SW 1271 (cell line): ENCODE measurements at regions not wholly inside any gene's neighbourhood (a gene's known extent, or its start where the extent isn't known, plus 50 kb on each side); places are given as distances from the start of the nearest gene placed in this dataset.
"Not testable (repeated sequence)": the region's sequence is repeated elsewhere in the genome, so short reads cannot be mapped to it uniquely, and the experiment has no call there.

Source experiments
- DNase-seq, 2 experiments: peaks; one replicate each; lab custom pipeline; 2025; lab: John Stamatoyannopoulos, UW

DNA sequence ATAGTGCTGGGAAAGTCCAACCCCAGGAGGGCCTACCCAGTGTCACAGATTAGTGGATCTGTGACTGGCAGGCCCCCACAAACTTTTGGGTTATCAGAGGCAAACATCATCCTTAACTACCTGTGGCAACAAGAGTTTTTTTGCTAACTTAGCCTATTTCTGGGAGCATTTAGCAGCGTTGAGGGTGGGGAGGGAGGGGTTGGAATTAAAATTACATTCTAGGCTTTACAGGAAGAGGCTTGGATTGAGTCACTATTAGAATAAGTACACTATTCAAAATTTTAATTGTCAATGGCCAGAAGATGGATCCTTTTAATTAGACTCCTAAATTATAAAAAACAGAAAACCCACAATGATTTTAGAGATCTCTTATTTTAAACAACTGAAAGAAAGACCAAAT lies 267.9 kb upstream of the NPSR1 start:
- DNase-seq: no peak

DNA sequence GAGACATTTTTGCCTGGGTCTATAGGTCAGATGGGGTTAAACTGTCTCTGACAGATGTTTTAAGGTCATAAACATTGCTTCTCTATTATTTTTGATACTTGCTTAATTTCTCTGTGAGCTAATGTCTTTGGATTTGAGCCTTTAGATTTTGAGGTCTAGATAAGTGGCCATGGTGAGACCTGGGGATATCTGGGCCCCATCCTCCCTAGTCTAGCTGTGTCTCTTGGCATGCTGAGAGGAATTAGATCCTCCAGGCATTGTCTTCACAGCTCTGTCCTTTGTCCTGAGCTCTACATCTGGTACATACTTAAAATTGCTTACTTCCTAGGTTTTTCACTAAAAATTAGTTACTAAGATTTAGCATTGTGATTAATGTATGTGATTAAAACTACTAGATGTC lies 265.0 kb upstream of the NPSR1 start:
- no peak for DNase-seq

DNA sequence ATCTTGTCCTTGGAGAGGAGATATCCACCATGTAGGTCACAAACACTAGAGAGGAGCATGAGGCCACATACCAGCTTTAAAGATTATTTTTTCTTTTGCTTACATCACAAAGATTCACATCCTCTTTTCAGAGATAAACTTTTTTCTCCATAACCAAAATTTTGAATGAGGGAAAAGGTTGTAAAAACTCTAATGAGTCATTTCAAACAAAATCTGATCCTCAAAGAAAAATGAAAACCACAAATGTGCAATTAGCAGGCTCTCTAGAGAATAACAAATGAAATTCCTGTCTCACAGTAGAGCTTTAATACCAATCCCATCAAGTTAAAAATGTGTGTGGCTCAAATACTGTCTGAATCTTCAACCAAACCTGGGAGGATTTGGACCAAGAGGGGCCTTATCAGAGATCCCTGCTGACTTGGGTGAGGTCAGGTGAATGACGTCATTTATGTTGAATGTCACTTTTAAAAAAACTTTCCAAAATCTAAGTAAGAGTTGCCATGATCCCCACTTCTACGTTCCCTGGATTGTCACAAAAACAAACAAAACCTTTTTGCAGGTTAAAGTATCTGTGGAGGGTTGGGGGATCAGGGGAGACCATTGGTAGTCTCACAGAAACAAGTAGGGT lies 261.5 kb upstream of the NPSR1 start:
- DNase-seq: no peak

DNA sequence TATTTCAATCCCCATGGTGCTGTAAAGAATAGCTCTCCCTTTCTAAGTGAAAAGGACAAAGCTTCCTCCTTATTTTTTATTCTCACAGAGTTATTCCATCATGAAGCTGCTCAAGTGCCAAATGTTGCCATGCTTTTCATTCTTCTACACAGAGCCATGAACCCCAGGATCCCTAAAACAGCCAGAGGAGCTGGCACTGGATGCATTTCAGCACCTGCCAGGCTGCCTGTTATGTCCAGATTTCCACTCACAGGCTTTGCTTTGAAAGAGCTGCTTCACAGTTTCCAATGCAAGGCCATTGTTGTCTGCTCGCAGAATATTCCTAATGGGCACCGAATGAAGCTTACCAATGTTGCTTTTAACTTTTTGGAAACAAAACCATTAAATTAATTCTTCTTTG lies 256.2 kb upstream of the NPSR1 start:
- DNase-seq: no peak

DNA sequence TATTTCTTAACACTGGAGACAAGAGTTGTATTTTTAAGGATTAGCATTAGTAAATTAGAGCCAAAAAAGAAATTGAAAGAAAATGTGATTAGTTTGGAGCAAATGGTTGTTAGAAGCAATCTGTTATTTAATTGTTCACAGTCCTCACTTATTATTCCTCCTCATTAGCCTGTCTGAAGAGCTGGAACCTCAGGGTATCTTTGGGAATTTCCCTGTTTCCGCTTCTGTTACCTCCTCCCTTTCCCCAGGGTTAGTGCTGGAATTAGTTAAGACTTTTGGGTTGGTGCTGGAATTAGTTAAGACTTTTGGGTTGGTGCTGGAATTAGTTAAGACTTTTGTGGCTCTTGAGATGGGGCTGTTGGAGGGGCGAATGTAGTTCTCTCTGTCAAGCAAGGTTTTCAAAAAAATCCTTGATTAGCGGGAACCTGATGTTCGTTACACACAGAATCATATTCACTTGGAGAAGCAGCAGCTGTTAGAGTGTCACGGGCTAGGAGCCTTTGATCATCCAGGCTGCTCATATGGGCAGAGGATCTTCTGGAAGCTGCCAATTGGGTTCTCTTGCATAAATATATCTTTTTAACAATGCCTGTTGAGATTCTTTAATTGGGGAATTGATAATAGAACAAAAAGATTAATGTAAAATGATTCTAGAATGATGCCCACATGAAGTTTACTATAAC lies 251.0 kb upstream of the NPSR1 start:
- DNase-seq: no peak

DNA sequence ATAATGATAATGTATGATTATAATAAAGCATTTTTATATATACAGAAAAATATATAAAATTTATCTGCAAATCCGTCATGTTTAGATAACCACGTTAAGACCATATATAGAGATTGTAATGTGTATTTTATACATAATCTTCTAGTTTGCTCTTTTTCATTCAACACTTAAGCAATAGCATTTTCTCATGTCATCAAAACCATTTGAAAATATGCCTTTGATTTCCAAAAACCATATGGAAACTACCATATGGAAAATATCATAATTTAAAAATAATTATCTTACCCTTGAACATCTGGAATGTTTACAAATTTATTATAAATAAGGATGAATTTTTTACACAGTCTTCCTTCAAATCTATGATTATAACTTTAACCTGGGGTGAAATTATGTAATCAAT lies 250.4 kb upstream of the NPSR1 start:
- DNase-seq: no peak

DNA sequence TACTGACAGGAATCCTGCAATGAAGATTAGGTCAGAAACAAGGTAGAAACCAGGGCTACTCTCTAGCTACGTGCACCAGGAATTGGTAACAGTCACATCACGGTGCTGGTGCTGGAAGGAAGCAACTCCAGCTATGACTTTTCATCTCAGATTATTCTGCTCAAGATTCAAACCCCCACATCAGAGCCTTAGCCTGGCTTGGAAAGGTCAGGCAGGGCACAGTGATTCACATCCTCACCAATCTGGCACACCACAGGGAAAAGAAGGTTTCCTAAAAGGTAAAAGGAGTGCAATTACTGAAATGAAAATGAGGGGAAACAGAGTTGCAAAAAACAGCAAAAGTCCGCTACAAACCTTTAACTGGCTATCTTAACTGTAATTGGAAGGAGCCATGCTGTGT lies 240.2 kb upstream of the NPSR1 start:
- DNase-seq: no peak

DNA sequence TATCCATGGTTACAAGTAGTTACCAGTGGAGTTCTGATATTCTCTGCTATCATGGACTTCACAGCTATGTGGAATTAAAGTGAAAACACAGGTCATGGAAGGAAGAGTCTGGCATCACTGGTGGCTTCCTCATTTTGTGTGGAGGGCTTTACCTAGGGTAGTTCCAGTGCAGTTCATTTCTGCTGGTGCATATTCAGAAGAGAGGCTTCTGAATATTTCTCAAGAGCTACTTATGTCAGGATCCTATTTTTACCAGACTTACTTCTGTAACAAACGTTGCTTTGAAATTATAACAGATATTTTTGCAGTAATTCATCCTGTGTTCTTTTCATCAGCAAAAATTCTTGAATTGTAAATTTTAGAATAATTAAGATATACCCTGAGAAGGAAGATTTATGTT lies 236.5 kb upstream of the NPSR1 start:
- no peak for DNase-seq

DNA sequence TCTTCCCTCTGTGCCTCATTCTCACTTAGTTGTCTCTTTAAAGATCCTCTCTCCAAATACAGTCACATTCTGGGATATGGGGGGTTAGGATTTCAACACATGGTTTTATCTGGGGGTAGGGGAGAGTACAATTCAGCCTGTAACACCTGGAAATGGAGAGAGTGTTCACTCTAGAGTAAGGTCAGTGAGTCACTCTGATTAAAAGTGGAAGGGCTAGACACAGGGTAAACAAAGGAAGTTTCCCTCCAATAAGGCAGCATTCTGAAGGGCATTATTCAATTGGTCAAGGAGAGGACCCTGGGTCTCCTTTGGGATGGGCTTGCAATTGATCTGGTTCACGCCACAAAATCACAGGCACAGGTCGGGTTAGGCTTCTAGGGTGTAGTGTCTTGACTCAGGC lies 232.8 kb upstream of the NPSR1 start:
- DNase-seq: no peak

DNA sequence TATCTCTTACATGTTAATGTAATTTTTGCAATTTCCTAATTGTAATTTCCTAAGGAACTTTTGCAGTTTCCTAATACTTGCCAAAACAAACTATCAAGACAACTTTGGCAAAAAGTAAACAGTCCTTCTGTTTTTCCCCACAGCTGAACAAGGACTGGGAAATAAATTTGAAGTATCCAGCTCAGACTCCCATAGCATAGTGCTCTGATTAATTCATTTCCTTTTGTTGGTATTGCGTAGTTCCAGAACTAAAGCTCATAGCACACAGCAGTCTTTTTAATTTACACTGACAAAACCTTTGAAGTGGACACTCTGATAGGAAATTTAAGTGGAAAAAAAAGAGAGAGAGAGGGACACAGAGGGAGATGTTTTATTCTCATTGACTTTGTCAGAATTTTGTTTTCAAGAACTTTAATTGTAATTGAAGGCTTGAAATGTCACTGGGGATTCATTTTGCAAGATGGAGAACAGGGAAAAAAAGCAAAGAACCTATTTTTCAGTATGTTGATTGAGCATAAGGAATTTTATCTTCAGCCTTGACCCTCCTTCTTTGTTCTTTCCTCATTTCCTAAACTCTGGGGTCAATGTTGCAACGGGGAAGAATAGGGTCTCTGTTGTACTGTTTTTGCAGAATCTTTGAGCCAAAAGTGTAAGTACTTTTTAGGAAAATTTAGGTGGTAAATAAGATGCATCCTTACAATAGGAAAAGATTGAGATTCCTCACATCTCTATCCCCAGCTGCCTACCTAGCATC lies 232.2 kb upstream of the NPSR1 start:
- DNase-seq: no peak

DNA sequence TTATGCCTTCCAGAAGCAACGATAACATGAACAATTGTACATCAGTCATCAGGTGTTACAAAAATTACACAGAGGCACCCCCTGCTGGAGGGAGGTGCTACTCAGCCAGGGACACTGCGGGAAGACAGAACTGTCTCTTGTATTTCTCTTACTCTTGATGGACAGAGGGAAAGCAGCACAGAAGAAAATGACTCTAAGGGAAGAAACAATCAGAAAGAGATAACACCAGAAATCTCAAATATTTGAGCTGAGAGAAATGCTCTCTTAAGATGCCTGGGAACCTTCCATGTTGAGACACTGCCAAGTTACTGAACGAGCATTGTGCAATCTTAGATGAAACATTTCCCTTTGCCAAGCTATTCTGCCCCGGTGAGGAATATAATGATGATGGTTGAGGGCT lies 227.6 kb upstream of the NPSR1 start:
- DNase-seq: no peak

DNA sequence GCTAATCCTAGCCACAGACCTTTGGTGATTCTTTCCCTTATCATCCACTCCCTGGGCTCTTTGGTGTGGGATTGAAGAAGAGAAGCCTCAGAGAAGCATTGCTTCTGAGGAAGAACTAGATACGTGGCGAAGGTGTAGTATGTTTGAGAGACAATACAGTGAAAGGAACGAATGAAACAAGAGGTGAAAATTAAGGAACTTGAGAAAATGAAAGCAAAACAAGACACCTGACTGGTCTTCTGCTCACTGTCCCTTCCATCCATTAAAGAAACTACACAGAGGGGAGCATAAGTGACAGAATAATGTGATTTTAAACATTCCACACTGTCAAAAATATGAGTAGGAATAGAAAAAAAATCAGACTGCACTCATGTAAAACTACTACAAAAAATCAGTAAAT lies 219.6 kb upstream of the NPSR1 start:
- no peak for DNase-seq

DNA sequence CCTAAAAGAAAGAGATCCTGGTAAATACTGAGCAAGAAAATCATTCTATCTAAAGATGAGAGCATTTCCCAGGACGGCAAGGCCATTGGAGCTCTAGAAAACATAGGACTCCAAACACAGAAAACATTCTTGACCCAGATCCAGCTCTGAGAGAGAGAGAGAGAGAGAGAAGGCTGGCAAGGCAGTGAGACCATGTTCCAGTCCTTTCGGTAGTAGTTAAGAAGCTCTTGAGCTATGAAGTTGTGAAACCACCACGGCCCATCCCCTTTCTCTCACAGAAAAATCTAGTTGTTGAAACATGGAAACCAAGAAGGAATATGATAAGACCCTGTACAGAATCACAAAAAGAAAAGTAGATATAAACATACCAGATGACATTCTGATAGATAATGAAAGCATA lies 212.4 kb upstream of the NPSR1 start:
- no peak for DNase-seq

DNA sequence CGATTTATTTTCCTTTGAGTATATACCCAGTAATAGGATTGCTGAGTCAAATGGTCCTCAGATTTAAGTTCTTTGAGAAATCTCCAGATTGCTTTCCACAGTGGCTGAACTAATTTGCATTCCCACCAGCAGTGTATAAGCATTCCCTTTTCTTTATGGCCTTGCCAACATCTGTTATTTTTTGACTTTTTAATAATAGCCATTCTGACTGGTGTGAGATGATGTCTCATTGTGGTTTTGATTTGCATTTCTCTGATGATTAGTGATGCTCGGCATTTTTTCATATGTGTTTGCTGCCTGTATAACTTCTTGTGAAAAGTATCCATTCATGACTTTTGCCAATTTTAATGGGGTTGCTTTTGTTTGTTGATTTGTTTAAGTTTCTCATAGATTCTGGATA lies 209.5 kb upstream of the NPSR1 start:
- DNase-seq: not testable (repeated sequence)

DNA sequence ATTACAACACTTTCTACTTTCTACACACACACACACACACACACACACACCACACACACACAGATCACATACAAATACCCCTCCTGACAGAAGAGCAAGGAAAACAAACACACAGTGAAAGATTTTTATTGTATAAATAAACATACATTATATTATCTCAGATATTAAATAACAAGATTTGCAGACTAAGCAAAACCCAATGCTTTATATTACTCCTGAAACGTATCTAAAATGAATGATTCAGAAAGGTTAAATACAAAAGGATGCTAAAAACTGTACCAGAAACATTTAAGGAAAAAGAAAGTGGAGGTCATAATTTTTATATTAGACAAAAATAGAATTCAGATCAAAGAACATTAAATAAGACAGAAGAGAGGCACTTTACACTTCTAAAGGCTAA lies 208.3 kb upstream of the NPSR1 start:
- DNase-seq: no peak

DNA sequence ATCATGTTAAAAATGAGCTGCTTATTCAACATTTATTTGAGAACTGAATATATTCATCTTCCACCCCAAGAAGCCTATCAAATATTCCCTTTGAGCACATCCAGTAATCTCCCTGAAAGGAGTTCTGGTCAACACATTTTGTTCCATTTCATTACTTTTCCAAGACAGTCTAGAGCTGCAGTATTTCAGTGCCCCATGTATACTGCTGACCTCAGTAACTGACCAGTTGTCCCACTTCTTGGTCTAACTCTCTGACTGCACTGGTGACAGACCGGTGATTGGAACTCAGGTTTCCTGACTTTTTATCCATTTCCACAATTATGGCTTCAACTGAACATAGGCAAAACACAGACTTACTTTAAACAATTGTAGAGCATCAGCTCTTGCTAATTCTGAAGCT lies 206.8 kb upstream of the NPSR1 start:
- DNase-seq: no peak

DNA sequence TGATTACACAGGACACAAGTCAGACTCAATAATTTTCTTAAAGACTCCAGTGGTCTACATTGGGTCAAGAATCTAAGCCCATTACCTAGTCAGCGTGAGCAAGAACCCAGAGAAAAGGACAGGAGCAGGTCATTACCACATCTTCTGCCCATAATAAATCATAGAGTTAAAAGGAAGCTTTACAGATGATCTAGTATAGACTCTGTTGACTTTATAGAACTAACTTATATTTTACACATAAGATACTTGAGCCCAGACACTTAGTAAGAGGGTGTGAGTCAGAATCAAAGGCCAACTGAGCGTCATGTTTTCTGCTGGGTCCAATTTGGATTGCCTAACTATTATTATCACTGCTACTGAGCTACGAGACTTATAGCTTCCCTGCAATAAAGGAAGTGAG lies 206.1 kb upstream of the NPSR1 start:
- DNase-seq: no peak

DNA sequence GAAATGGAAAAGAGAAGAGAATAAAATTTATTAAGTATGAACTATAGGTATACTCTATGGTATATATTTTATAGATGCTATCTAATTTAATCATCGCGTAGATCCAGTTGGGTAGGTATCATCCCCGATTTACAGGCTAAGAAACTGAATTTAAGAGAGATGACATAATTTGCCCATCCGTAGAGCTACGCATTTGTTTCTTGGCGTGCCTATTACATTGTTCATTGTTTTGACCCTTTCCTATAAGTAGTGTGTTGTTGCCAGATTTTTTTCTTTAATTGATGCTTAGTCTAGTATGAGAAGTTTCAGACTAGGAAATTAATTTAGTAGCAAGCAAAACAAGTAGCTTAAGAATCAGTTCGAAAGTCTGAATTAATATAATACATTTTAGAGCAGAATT lies 205.7 kb upstream of the NPSR1 start:
- DNase-seq: no peak

DNA sequence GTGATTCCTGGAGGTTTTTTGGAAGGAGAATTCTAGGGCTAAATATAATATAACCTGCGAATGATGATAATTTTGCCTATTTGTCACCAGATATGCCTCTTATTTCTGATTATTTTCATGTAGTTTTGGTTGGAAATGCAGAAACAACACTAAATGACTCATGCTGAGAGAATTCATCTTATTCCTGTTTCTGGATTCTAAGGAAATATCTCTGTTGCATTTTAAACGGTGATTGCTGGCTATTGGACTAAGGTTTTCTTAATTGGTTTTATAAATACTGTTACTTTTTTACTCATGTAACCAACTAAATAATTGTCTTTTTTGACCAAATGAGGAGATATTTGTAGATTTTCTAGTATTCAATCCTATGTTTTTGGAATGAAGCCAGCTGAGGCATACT lies 204.9 kb upstream of the NPSR1 start:
- DNase-seq: peak in 1 of 2 experiments; percentile 30

DNA sequence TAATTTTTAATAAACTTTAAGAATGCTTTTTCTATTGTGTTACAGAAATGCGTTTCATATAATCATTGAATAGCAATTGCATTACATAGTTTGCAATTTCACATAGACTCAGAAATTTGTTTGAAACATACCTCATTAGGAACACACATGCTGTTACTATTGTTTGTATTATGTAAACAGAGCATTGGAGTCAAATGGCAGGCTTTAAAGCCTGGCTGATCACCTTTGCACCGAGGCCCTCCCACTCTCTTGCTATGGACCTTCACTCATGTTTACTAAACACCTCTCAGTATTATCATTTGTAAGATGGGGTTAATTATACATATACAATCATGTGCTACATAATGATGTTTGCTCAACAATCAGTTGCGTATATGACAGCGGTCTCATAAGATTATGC lies 203.6 kb upstream of the NPSR1 start:
- DNase-seq: no peak

DNA sequence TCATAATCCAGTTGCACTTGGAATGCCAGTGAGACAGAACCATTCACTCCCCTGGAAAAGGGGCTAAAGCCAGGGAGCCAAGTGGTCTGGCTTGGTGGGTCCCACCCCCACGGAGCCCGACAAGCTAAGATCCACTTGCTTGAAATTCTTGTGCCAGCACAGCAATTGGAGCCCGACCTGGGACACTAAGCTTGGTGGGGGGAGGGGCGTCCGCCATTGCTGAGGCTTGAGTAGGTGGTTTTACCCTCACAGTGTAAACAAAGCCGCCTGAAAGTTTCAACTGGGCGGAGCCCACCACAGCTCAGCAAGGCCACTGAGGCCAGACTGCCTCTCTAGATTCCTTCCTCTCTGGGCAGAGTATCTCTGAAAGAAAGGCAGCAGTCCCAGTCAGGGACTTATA lies 200.7 kb upstream of the NPSR1 start:
- DNase-seq: no peak

DNA sequence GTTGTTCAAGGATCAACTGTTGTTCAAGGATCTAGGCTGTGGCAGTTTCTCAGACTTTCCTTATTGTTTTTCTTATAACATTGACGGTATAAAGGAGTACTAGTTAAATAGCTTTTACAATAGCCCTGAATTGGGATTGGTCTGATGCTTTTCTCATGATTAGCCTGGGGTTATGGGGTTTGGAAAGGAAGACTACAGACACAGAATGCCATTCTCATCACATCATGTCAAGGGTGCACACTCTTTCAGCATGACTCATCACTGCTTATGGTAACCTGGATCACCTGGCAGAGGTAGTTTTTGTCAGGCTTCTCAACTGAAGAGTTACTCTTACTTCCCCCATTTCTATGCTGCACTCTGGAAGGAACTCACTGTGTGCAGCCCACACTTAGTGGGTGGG lies 194.2 kb upstream of the NPSR1 start:
- peak in 1 of 2 experiments; percentile 3 for DNase-seq

DNA sequence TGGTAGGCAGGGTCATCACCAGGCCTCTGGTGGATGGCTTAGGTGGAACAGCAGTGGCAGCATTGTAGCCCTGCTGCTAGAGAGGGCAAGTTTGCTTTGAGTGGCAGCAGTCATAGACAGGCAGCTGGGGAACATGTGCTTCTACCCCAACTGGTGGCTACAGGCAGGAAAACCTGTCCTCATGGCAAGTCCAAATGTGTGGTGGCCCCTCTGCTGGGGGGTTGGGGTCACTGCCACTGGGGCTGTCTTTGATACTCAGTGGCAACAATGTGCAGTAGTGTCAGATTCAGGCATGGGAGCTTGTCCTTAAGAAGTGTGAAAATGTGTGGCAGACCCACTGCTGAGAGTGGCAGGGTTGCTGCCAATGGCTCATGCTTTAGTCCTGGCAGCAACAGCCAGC lies 186.2 kb upstream of the NPSR1 start:
- no peak for DNase-seq

DNA sequence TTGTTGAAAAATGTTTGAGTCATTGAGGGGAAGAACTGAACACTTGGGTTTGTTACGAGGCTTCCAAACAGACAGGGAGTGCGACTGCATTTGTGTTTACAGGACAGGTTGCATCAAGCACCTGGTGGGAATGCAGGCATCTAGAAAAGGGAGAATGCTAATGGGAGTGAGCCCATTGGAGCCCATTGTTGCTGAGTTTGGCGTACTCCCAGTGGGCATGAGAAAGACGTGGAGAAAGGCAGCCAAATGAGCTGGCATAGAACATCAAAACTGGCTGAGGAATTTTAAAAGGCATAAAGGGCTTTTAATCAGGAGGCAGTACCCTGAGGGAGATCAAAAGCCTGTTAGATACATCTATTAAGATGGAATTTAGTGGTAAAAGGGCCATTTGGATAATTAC lies 171.6 kb upstream of the NPSR1 start:
- no peak for DNase-seq
